Neural progenitor cell (in vitro differentiated cells): ENCODE measurements at regions not wholly inside any gene's neighbourhood (a gene's known extent, or its start where the extent isn't known, plus 50 kb on each side); places are given as distances from the start of the nearest gene placed in this dataset.

ENCODE experiments used
- EZH2phosphoT487 ChIP-seq: fragments of 200-600 bp; sonication (generic); IDR thresholded peaks from 2 replicates; pipeline ENCODE4 v1.6.1; 2017; ENCODE audit warnings: antibody characterized with exemption
- TF ChIP-seq, protein P1 (sequence below): fragments of 200-600 bp; sonication (generic); IDR thresholded peaks from 2 replicates; pipeline ENCODE4 v1.5.1; 2017; ENCODE audit warnings: antibody characterized with exemption, mild to moderate bottlenecking

DNA sequence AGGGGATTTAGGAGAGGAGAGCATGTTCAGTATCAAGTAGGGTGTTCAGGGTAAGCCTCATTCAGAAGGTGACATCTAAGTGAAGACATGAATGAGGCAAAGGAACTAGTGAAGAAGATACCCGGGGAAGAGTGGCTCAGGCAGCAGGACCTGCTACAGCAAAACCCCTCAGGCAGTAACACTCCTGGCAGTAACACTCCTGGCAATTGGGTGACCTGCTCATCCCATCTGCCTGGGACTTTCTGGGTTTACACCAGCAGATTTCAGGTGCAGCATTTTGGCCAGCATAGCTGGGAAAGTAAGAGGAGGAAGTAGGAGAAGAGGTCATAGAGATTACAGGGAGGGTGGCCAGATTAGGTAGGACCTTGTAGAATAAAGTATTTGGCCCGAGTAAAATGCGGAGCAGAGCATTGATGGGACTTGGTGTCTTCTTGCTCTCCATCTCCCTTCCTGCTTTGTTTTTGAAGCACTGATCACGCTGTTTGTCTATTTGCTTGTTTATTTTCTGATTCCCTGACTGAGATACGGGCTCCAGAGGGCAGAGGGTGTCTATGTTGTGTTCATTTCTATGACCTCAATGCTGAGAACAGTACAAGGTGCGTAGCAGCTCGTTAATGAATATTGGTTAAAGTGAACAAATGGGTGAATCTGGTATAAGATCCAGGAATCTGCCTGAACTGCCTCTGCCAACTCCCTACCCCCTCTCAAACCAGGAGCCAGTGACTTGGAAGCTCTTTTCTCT is 88.3 kb downstream of the IYD start:
- TF ChIP-seq, protein P1, sequence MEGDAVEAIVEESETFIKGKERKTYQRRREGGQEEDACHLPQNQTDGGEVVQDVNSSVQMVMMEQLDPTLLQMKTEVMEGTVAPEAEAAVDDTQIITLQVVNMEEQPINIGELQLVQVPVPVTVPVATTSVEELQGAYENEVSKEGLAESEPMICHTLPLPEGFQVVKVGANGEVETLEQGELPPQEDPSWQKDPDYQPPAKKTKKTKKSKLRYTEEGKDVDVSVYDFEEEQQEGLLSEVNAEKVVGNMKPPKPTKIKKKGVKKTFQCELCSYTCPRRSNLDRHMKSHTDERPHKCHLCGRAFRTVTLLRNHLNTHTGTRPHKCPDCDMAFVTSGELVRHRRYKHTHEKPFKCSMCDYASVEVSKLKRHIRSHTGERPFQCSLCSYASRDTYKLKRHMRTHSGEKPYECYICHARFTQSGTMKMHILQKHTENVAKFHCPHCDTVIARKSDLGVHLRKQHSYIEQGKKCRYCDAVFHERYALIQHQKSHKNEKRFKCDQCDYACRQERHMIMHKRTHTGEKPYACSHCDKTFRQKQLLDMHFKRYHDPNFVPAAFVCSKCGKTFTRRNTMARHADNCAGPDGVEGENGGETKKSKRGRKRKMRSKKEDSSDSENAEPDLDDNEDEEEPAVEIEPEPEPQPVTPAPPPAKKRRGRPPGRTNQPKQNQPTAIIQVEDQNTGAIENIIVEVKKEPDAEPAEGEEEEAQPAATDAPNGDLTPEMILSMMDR, result no peak
- no peak for TF ChIP-seq EZH2phosphoT487
